Thoracic aorta (tissue), 2 donors: ENCODE measurements at regions not wholly inside any gene's neighbourhood (a gene's known extent, or its start where the extent isn't known, plus 50 kb on each side); places are given as distances from the start of the nearest gene placed in this dataset.

ENCODE experiments used
- ATAC-seq: fragments of 150-250 bp; one replicate; pipeline ENCODE4 v1.8.0; 2017; ENCODE audit warnings: low read depth; ENCODE audit not compliant: insufficient number of reproducible peaks, low FRiP score
- DNase-seq: peaks from one replicate; pipeline ENCODE4 v3.0.0-alpha.2; 2020; ENCODE audit warnings: low spot score
- H3K27ac ChIP-seq, 2 donors: fragments of 200-600 bp; sonication (generic); 1 replicate in 1 of 2; 2 replicates in 1 of 2; pipeline ENCODE4 v1.5.1; 2016; ENCODE audit warnings: mild to moderate bottlenecking in 2 of 2, moderate library complexity in 2 of 2
- H3K27me3 ChIP-seq: fragments of 200-600 bp; sonication (generic); replicated peaks from 2 replicates; pipeline ENCODE4 v1.6.0; 2016; ENCODE audit warnings: mild to moderate bottlenecking; ENCODE audit not compliant: insufficient read depth
- H3K36me3 ChIP-seq: fragments of 200-600 bp; sonication (generic); one replicate; pipeline ENCODE4 v1.5.1; 2016
- H3K4me1 ChIP-seq, 2 donors: fragments of 200-600 bp; sonication (generic); 1 replicate in 1 of 2; 2 replicates in 1 of 2; pipeline versions ENCODE4 v1.5.1 to v1.6.0; 2016; ENCODE audit warnings: low read depth in 2 of 2, mild to moderate bottlenecking in 1 of 2; ENCODE audit not compliant: control insufficient read depth in 1 of 2
- H3K4me3 ChIP-seq: fragments of 200-600 bp; sonication (generic); 2 replicates; pipeline ENCODE4 v1.5.1; 2016; ENCODE audit warnings: mild to moderate bottlenecking
- H3K9me3 ChIP-seq: fragments of 200-600 bp; sonication (generic); 2 replicates; pipeline ENCODE4 v1.5.1; 2016
- TF ChIP-seq, protein P1 (sequence below): fragments of 200-600 bp; sonication (generic); IDR thresholded peaks from one replicate; pipeline ENCODE4 v1.5.1; 2019; ENCODE audit warnings: antibody characterized with exemption

DNA sequence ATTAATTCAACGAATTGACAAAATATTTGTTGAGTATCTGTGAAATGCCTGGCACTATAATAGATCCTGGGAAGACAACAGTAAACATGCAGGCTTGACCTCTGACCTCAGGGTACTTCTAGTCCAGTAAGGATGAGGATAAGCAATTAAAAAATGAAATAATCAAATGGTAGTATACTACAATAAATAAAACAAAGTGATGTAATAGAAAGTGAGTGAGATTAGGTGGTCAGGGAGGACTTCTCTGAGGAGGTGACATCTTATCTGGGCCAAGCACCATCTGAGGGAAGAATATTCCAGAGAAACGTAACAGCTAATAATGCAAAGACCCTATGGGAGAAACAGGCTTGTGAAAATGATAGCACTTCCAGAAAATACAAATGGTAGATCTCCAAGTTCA lies 50.1 kb upstream of the RHOBTB1 start:
- no peaks in the 10 kb centered on the region for H3K4me1 ChIP-seq
- DNase-seq: no peak
- H3K9me3 ChIP-seq: no peaks in the 10 kb centered on the region
- no peak overlapping the region for H3K27ac ChIP-seq
- ATAC-seq: no peak
- TF ChIP-seq, protein P1, sequence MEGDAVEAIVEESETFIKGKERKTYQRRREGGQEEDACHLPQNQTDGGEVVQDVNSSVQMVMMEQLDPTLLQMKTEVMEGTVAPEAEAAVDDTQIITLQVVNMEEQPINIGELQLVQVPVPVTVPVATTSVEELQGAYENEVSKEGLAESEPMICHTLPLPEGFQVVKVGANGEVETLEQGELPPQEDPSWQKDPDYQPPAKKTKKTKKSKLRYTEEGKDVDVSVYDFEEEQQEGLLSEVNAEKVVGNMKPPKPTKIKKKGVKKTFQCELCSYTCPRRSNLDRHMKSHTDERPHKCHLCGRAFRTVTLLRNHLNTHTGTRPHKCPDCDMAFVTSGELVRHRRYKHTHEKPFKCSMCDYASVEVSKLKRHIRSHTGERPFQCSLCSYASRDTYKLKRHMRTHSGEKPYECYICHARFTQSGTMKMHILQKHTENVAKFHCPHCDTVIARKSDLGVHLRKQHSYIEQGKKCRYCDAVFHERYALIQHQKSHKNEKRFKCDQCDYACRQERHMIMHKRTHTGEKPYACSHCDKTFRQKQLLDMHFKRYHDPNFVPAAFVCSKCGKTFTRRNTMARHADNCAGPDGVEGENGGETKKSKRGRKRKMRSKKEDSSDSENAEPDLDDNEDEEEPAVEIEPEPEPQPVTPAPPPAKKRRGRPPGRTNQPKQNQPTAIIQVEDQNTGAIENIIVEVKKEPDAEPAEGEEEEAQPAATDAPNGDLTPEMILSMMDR: no peak
- H3K36me3 ChIP-seq: no peaks in the 10 kb centered on the region
- no peaks in the 10 kb centered on the region for H3K27me3 ChIP-seq
- no peak overlapping the region for H3K4me3 ChIP-seq
